IPS-18c (cell line): ENCODE measurements at regions not wholly inside any gene's neighbourhood (a gene's known extent, or its start where the extent isn't known, plus 50 kb on each side); places are given as distances from the start of the nearest gene placed in this dataset.
"Not testable (repeated sequence)": the region's sequence is repeated elsewhere in the genome, so short reads cannot be mapped to it uniquely, and the experiment has no call there.

Experiments used
- H3K4me3 ChIP-seq: 2 replicates; pipeline ENCODE4 v1.7.0; 2013; ENCODE audit warnings: low read depth, mild to moderate bottlenecking, low read length, moderate library complexity; ENCODE audit not compliant: insufficient read depth
- H3K9me3 ChIP-seq: one replicate; pipeline ENCODE4 v1.6.1; 2013; ENCODE audit warnings: mild to moderate bottlenecking, low read length, moderate library complexity; ENCODE audit not compliant: control insufficient read depth, insufficient read depth

DNA sequence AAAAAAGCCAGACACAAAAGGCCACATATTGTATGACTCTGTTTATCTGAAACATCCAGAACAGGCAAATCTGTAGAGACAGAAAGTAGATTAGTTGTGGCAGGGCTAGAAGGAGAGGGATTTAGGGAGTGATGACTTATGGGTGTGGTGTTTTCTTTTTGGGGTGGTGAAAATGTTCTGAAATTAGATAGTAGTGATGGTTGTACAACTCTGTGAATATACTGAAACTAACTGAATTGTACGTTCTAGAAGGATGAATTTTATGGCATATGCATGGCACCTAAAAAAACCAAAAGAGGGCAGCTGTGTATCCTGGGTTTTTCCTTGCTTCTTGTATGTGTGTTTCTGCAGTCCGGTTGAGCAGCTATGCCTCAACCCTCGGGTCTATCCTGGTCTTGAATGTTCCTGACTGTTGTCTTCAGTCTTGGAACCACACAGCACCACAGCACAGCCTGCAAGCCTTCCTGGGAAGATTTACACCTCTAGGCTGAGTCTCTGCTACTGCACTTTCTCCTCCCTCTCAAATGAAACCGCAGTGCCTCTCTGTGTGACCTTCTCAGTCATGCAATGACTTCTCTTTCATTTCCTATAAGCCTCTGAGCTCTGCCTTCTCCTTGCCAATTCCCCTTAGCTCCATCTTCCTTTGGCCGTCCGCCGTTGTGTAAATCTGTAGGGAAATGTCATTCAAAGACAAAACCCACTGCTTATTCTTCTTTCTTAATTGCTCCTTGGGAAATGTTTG lies 269.1 kb upstream of the PLGLB1 start:
- H3K9me3 ChIP-seq, H3K4me3 ChIP-seq: not testable (repeated sequence)

GRCh38 chr2:87291400-87292200 lies 270.0 kb upstream of the PLGLB1 start:
- H3K9me3 ChIP-seq, H3K4me3 ChIP-seq: not testable (repeated sequence)

DNA sequence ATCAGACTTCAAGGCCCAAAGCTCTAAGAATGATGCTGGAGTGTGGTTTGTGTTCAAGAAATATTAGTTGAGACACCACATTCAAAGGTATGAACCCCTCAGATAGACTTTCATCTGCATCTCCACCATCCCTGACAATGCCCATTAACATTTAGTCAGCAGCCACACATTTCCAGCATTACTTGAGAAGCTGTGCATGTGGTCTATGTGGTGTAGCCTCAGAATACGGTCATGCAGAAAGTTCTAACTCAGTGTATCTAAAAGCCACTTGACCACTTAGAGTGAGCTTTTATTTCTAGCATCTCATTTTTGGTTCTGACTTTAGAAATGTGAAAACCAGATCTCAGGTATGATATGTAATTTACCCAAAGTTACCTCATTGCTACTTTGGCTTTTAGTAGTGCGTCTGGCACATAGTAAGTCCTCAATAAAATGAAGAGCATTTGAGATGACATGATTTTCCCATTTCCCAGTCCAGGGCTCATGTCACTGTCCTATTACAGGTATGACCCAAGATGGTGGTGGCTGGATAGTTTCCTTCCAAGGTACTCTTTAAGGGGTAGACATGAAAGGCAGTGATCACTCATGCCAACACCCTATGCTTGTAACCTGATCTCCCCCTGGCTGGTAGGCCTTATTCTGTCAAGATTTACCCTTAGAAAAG lies 272.4 kb upstream of the PLGLB1 start:
- not testable (repeated sequence) for H3K9me3 ChIP-seq

GRCh38 chr2:87295135-87295534 lies 273.5 kb upstream of the PLGLB1 start:
- H3K4me3 ChIP-seq, H3K9me3 ChIP-seq: not testable (repeated sequence)

More for the DNA sequence above, 272.4 kb upstream of the PLGLB1 start:
- not testable (repeated sequence) for H3K4me3 ChIP-seq

GRCh38 chr2:87301349-87301748 lies 279.7 kb upstream of the PLGLB1 start:
- not testable (repeated sequence) for H3K4me3 ChIP-seq, H3K9me3 ChIP-seq

- not testable (repeated sequence) for H3K4me3 ChIP-seq, H3K9me3 ChIP-seq
Measured at GRCh38 chr2:87301871-87302270, 280.2 kb upstream of the PLGLB1 start.

DNA sequence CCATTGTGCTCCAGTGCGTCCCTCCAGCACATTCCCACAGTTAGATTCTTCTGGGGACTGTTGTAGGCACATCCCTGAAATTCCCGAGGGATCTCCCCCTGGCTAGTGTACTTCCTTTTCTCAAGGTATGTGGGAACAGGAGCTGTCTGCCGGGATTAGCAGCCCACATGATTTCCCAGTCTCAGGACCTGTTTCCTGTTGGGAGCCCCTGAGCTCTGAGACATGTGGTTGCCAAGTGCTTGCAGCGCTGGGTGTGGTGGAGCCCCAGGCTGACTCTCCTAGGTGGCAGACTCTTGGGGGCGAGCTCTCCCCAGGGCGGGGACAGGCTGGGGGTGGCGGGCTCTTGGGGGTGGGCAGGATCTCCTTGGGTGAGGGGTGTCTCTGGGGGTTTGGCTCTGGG lies 287.0 kb upstream of the PLGLB1 start:
- H3K9me3 ChIP-seq, H3K4me3 ChIP-seq: not testable (repeated sequence)

DNA sequence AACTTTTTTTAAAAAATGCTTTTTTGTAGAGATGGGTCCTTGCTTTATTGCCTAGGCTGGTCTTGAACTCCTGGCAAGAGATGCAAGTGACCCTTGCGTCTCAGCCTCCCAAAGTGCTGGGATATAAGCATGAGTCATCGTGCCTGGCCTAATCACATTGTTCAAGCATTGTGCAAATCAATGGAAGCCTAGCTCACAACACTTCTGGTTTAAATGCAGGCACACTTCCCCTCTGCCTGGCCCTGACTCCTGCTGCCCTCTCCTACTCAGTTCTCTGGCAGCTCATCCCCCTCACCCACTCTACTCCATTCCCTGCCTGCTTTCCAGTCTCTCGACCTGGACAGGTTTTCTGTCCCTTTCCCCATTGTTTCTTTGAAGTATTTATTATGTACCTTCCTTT lies 288.1 kb upstream of the PLGLB1 start:
- H3K4me3 ChIP-seq, H3K9me3 ChIP-seq: not testable (repeated sequence)

DNA sequence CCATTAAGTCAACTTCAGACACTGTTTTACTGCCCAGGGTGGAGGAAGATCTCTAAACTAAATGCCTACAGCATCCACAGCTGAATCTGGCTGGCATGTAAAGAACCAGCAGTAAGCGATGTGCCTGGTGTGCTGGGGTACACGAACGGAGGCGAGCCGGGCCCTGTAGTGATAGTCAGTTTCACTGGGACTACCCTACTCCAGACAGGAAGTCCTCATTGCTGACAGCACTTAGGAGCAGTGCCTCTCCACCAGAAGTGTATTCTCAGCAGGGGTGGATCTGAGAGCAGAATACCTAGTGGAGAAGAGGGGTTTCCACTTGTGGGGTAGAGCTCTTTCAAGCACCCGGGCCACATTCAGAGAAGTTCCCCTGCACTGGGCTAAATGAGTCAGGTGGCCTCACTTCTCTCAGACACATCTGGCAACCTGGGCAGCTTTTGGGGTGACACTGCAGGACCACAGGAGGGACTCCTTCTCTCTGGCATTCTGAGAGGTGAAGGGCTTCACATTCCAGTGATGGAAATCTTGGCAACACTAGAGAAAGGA lies 290.3 kb upstream of the PLGLB1 start:
- H3K9me3 ChIP-seq, H3K4me3 ChIP-seq: not testable (repeated sequence)

- H3K4me3 ChIP-seq, H3K9me3 ChIP-seq: not testable (repeated sequence)
Measured at GRCh38 chr2:87314622-87315021, 293.0 kb upstream of the PLGLB1 start.

GRCh38 chr2:87315183-87315902 lies 293.7 kb upstream of the PLGLB1 start:
- not testable (repeated sequence) for H3K9me3 ChIP-seq

DNA sequence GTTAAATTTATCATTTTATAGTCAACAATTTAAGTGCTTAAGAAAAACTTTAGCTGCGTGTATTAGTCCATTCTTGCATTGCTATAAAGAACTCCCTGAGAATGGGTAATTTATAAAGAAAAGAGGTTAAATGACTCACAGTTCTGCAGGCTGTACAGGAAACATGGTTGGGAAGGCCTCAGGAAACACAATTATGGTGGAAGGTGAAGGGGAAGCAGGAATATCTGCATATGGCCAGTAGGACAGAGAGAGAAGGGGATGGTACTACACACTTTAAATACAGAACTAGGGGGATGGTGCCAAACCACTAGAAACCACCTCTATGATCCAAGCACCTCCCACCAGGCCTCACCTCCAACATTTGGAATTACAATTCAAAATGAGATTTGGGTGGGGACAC lies 295.5 kb upstream of the PLGLB1 start:
- H3K4me3 ChIP-seq: not testable (repeated sequence)

More at GRCh38 chr2:87315183-87315902, 293.7 kb upstream of the PLGLB1 start:
- not testable (repeated sequence) for H3K4me3 ChIP-seq

DNA sequence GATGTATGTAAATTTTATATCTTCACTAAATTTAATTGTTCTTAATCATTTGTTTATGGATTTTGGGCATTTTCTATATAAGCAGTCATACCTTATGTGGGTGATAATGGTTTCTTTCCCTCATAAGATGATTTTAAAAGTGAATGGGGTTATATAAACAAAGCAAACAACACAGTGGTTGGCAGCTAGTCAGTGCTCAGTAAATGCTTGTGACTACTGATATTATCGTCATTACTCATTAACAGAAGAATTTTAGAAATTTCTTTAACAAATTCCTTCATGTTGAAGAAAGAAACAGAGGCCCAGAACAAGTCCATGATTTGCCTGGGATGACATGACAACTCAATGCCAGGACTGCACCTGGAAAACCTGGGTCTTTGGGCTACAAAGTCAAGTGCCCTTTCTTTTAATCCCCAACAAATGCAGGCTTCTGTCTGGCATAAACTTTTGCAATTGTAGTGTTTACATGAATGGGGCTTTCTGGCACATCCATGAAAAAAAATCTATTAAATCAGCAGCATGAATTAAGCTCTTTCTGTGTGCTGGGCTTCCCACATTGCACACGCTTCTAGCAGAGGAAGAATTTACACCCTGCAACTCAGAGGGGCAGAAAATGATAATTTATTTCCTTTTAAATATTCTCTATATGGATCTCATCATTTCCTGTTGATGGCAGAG lies 297.3 kb upstream of the PLGLB1 start:
- not testable (repeated sequence) for H3K4me3 ChIP-seq, H3K9me3 ChIP-seq

More for the DNA sequence above, 295.5 kb upstream of the PLGLB1 start:
- not testable (repeated sequence) for H3K9me3 ChIP-seq

DNA sequence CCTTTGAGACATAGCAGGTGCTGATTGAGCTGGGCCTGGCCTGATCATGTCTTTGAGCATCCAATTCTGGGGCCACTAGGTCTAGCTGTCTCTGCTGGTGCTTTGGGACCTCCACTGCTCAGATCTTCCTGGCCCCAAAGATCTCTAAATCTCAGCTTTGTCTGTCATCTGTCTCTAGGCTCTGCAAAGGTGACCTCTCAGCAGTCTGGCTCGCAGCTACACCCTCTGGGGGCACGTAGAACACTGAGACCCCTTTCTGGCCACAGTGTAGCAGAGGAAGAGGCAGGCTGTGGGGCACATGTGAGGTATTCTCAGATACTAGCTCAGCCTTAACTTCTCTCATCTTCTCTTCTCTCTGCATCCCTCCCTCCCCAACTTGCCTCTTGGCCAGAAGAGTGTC lies 298.1 kb upstream of the PLGLB1 start:
- H3K4me3 ChIP-seq: not testable (repeated sequence)

GRCh38 chr2:87321201-87321600 lies 299.6 kb upstream of the PLGLB1 start:
- H3K4me3 ChIP-seq, H3K9me3 ChIP-seq: not testable (repeated sequence)

More for the DNA sequence above, 298.1 kb upstream of the PLGLB1 start:
- not testable (repeated sequence) for H3K9me3 ChIP-seq

- not testable (repeated sequence) for H3K9me3 ChIP-seq, H3K4me3 ChIP-seq
Measured at GRCh38 chr2:87324335-87325041, 302.8 kb upstream of the PLGLB1 start.
